ENCODE measurements at regions not wholly inside any gene's neighbourhood (a gene's known extent, or its start where the extent isn't known, plus 50 kb on each side); places are given as distances from the start of the nearest gene placed in this dataset.
"Not testable (repeated sequence)": the region's sequence is repeated elsewhere in the genome, so short reads cannot be mapped to it uniquely, and the experiment has no call there.

DNA sequence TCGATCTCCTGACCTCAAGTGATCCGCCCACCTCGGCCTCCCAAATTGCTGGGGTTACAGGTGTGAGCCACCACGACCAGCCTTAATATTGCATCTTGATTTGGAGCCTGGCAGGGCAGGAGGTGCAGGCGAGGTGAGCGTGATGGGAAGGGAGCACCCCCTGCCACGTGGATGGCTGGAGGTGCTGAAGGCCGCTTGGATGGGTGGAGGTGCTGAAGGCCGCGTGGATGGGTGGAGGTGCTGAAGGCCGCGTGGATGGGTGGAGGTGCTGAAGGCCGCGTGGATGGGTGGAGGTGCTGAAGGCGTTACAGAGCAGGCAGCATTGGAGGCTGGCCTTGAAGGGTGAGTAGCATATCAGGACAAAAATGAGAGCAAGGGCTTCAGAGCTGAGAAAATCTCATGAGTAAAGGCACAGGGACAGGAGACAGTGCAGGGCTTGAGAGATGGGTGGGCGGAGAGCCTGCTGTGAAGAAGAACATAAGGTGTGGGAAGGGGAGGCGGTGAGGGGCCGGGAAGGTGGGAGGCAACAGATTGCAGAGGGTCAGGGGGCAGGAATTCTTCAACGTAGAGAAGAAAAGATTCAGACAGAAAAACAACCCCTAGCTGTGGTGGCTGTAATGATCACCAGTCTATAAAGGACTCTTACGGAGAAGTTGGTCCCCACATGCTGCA, 101.7 kb upstream of the SEC14L1 start:
- no peak for DNase-seq

DNA sequence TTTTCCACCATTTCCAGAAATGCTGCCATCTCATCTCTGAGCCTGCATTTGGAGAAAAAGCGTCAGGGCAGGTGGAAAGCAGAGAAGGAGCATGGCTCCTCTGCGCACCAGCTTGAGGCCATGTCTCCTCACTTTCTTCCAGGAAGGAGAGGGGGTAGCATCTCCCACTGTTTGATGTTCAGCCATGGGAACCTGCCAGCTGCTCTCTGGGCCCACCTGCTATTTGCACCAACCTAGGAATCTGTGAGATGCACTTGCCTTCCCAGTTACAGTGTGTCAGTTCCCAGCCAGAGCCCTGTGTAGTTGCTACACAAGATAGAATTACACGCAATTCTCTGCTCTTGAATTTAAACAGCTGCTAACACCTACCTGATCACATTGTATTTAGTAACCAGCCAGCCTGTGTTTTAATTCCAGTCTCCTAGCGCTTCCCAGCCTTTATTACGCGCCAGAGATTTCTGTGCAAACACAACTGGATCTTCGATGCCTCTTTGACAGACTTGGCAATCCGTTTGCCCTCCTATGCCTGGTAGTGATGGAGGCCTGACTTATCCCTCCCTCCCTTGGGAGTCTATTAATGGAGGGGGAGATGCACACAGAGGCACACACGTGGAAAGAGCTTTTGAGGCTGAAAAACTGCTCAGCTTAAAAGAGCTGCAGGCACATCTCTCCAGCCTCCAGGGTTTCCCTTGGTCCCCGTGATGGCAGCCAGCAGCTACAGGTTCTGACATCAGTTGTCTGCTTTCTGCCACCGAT, 98.1 kb upstream of the SEC14L1 start:
- no peak for DNase-seq

DNA sequence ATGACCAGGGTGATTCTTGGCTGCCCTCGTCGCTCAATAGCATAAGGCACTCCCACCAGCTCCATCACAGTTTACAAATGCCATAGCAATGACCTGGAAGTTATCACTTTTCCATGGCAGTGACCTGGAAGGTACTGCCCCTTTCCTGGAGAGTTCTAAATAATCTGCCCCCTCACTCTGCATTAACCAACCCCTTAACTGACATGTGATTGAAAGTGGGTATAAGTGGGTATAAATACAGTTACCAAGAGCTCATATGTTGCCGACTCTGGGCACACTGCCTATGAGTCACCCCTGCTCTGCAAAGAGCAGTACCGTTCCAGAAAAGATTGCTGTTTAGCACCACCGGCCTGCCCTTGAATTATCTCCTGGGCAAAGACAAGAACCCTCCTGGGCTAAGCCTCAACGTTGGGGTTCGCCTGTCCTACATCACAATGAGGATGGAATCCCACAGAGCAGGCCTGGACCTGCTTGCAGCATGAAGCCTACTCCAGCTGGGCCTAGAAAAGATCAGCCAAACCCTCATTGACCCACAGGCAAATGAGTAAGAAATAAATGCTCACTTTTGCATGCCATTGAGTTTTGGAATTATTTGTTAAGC, 95.2 kb upstream of the SEC14L1 start:
- no peak for DNase-seq

DNA sequence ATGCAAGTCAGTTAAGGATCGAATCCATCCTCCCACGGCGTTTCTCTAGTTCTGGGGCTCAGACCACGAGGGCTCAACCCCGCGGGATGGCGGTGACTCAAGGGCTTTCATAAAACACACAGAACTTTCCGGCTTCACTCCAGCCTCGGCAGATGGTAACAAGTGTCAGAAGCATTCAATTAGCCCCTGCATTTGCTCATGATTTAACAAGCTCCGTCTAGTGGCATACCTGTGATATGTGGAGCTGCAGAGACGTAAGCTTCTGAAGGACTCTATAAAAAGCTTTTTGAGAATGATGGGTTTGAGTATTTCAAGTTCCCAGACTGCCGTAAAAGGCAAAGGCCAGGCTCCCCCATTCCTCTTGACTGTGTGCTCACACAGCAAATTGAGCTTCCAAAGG, 91.3 kb upstream of the SEC14L1 start:
- no peak for DNase-seq

DNA sequence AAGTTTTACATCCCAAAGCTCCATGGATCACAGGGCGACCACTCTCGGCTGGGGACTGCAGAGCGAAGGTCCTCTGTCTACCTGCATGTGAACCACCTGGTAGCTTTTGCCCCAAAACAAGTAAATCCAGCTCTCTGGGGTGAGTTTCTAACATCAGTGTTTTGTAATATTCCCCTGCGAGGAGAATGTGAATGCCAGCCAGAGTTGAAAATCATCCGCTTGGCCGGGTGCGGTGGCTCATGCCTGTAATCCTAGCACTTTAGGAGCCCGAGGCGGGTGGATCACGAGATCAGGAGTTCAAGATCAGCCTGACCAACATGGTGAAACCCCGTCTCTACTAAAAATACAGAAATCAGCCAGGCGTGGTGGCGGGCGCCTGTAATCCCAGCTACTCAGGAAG, 89.9 kb upstream of the SEC14L1 start:
- DNase-seq = not testable (repeated sequence)

DNA sequence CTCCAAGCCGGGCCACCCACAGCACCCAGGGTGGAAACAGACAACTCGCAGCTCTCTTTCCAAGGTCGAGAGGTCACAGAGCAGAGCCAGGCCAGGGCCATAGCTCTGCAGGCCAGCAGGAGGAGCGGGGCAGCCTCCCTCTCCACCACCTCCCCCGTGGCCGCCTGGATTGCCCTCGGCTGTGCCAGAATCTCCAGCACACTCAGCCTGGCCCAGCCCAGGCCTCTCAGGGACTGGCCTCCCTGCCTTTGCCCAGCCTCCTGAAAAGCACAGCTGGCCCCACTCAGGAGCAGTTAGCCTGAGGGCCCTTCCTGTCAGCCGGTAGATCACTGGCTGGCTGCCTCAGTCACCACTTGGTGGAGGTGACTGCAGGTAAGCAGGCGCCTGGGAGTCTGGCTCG, 85.8 kb upstream of the SEC14L1 start:
- DNase-seq = no peak

DNA sequence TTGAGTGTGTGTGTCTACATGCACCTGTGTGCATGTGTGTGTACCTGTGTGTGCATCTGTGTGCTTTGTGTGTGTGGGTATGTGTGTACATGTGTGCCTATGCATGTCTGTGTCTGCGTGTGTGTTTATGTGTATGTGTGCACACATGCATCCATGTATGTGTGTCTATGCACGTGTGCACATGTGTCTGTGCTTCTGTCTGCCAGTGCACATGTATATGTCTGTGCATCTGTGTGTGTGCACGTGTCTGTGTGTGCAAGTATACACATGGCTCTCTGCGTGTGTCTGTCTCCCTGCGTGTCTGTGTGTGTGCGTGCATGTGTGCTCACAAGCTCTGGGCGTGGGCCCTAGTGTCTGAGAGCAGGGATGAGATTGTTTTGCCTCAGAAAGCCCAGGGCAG, 85.3 kb upstream of the SEC14L1 start:
- DNase-seq = no peak

DNA sequence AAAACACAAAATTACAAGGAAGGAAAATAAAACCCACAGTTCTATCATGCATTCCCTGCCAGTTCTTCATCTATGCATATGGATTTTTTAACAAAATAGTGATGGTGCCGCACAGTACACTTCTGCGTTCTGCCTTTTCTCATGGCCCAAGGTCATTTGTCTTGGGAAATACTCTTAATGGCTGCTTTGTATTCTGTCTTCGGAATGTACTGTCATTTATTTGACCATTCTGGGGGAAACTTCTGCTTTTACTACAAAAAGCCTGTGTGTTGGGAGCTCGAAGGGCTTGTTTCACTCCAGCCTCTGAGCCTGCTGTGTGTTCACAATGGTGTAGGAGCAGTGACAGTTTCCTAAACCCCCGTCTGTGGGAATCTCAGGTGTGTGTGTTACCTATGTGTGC, 82.8 kb upstream of the SEC14L1 start:
- DNase-seq = no peak

DNA sequence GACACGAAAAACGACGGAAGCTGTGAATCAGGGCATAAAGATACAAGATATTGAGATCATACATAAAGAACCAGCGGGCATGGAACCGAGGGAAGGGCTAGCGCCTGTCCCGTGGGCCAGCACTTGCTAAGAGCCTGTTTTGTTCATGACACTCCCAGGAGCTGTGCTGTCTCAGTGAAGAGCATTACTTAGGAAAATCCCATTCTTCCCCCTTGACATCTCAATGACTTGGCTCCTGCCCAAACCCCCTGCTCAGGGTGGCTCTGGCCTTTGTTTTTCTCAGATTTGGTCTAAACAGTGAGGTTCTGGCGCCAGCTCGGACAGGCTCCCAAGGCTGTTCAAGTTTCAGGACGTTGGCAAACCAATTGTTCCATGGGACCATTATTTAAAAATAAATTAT, 79.1 kb upstream of the SEC14L1 start:
- no peak for DNase-seq

DNA sequence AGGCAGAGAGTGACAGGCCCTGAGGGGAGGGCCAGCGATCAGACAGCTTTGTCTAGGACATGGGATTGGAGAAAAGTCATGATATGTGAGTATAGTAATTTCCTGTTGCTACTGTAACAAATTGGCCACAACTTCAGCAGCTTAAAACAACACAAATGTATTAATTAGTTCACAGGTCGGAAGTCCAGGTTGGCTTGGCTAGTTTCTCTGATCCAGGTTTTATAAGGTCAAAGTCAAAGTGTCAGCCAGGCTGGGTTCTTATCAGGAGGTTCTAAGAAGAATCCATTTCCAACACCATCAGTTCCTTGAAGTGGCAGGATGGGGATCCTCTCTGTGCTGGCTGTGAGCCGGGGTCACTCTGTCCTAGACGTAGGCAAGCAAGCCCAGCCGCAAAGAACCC, 76.2 kb upstream of the SEC14L1 start:
- no peak for DNase-seq

DNA sequence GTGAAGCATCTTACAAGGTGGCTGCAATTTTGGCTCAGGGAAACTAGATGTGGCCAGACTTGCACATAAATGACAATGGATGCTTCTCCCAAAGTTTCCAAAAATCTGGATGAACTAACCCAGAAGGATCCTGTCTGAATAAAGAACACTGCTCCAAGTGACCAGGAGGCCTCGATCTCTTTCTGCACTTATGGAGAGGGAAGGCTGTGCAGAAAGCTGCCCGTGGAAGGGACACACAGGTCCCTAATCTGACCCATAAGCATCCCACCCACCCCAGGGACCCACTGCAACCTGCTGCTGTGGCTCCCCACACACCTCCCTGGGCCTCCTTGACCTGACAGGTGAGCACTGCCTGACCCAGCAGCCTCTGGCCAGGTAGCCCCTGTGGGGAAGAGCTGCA, 74.6 kb upstream of the SEC14L1 start:
- DNase-seq = no peak

DNA sequence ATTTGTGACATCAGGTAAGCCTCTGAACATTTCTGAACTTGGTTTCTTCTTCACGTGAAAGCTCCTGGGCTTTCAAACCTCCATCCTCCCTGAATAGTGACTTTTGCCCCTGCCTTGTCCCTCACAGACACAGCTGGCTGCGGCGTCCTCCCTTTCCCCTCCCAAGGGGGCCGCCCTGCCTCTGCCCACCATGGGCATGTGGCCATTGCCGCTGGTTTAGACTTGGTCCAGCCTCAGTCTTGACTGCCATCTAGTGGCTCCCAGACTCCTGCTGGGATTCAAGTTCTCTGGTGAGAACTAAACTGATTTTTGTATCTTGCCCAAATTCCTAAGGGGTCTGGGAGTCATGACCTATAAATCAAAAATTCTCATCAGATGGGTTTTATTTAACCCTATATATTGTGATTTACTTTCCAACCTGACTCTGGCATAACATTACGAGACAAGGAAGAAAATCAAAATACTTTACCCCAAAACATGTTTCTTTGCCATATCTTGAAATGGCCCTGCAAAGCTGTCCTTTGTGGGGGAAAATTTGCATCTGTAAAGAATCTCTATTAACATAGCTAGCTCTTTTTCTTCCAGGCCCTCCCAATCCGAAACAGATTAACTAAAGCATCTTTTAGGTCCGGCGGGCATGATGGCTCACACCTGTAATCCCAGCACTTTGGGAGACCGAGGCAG, 73.9 kb upstream of the SEC14L1 start:
- peak; percentile 30 to 40 for DNase-seq

DNA sequence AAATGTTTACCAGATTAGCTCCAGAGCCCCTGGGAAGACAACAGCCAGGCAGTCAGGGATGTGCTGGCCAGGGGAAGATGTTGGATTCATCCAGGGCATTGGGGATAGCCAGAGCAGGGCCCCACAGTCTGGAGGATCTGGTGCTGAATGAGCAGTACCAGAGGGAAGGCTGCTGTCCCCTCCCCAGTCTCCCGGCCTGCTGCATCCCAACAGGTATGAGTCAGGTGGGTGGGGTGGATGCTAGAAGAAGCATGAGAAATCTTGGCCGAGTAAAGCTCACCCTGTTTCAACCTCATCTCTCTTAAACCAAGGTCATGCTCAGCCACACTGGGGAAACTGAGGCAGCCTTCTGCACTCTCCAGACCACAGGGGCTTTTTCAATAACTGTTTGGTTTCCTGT, 71.9 kb upstream of the SEC14L1 start:
- no peak for DNase-seq

DNA sequence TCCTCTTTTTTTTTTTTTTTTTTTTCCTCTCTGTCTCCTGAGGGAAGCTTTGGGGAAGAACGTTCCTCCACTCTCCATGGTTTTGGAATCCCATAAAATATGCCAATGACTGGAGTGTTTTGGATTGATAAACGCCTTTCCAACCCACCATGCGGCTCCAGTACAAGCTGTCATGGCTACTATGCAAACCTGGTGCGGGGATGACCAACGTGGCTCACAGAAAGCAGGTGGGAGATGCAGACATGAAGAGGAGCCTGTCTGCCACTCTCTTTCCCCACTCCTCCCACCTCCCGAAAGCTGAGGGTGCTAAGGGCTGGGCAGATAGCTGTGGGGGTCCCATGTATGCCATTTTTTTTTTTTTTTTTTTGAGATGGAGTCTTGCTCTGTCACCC, 69.9 kb upstream of the SEC14L1 start:
- DNase-seq = no peak

DNA sequence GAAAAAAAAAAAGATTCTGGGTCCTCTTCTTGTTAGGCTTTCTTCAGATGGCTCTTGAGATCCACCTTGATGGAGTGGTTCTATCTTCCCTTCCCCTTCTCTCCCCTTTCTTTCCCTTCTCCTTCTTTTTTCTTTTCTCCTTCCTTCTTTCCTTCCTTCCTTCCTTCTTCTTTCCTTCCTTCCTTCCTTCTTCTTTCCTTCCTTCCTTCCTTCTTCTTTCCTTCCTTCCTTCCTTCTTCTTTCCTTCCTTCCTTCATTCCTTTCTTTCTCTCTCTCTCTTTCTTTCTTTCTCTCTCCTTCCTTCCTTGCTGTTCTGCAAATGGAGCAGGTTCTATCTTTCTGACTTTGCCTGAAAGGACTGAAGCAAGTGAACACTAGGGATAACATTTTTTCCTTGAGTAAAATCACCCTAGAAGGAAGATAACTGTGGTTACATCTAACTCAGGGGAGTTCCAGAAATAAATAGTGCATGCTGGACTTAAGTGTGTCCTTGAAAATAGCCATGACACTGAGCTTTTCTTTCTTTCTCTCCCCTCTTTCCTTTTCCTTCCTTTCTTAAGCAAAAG, 68.8 kb upstream of the SEC14L1 start:
- DNase-seq = no peak

DNA sequence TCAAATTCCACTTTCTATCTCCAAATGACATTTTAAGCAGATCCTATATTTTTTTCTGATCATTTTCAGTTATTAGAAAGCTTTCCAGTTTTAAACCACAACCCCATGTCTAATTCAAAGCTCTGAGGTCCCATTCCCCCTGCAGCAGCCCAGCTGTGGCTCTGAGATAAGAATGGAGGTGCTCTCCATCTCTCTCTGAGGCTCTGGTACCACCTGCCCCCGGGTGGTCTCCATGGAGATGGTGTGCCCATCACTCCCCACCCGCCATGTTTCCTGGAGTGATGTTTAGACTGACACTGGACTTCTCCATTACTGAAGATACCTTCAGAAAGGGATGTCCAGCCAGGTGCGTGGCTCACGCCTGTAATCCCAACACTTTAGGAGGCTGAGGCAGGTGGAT, 68.1 kb upstream of the SEC14L1 start:
- DNase-seq = no peak

DNA sequence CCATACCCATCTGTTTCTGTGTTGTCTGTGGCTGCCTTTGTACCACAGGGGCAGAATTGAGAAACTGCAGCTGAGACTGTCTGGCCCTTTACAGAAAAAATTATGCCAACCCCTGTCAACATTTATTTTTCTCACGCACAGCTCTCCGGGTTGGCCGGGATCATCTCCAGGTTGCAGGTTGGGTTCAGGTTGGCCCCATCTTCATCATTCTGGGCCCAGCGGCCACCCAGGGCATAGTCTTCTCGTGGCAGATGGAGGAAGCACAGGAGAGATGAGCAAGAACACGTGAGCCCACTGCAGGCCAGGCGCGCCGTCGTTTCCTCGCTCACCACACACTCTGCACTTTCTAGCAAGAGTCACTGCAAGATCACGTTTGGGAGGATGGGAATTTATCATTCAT, 66.1 kb upstream of the SEC14L1 start:
- no peak for DNase-seq

DNA sequence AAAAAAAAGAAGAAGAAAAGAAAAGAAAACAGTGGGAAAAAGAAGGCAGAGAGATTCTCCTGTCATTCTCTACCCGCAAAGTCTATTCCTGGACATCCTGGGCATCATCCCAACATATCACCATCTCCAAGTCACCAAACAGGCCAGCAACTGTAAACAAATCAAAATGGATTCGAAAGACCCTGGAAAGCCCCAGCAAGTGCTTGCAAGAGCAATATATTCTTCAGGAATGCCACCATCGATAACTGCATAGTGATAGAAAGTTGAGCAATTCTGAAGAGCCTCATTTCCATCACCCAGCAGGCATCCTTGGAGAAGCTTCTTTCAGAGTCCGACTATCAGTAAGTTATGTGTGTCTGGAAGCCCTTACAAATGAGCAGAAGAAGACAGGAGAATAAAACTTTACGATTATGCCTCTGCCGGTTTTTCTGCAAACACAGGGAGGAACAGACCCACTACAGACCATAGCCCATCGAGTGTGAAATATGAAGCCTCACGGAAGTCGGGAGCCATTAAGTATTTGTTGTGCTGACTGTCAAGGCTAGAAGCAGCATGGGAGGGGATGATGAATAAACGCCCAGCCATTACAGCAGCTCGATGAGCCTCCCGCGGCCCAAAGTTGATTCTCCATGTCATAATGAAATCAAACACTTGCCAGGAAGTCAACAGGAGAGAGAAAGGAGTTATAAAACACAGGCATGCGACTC, 64.5 kb upstream of the SEC14L1 start:
- DNase-seq = no peak

DNA sequence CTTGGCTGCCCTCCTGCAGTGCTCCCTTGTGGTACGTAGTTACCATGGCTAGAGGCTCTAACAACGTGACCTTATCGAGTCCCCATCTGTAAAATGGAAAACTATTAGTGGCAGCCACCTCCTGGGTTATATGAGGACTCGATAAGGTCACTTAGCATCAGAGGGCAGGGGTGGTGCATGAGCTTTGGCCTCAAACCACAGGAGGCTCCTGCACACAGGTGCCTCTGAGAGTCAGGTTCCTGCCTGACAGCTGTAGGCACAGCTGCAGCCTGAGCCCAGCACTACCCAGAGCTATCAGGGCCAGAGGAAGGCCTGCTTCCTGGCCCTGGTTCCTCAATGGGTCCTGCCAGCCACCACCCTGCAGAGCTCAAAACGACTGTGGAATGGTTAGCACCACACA, 57.2 kb upstream of the SEC14L1 start:
- no peak for DNase-seq

DNA sequence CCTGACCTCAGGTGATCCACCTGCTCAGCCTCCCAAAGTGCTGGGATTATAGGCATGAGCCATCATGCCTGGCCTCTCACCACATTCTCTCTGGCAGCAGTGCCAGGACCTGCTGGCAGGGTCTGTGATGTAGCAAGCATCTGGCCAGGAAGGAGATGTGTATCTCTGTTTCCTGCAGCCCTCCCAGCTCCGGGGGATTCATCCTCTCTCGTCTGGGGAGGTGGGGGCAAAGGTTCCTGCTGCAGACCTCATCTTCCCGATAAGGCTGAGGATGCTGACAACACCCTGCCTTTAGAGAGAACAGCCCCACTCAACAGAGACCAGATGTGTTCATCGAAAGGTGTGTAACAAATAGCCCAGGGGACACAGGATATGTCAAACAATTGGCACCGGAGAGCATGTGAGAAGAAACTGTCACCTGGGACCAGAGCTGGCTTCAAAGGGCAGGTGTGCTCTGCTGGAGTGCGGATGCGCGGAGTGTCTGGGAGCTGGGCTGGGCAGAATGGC, 54.8 kb upstream of the SEC14L1 start:
- no peak for DNase-seq

DNA sequence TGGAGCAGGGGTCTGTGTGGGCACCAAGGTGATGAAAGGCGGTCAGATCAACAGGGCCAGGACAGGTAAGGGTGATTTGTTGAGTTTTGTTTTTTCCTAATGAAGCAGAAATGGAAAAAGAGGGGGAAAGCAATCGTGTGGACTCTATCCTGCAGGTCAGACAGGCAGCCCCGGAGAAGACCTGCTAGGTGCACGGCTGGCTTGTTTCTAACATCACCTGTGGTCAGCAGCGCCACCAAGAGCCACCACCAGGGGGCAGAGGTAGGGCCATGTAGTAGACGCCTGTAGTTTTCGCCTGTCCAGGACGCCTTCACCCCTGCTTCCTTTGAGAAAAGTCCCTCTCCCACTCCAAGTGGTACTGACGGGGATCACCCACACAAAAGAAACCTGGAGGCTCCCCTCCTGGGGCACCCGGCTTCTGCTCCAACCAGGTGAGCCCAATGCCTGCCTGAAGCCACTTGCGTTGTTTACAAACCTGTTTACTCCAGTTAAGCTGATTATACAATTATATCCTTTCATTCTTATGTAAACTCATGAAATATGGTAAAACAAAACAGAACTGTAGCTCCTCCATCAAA, 54.2 kb upstream of the SEC14L1 start:
- DNase-seq = peak; percentile 76 to 77

Measured in activated CD4-positive, alpha-beta T cell treated with anti-CD3 and anti-CD28 coated beads, Interleukin-2, amount 50 U/mL, for 4 hours (primary cell).